HuH-7 (cell line): ENCODE measurements at regions not wholly inside any gene's neighbourhood (a gene's known extent, or its start where the extent isn't known, plus 50 kb on each side); places are given as distances from the start of the nearest gene placed in this dataset.

Source experiments
- DNase-seq: peaks from one replicate; pipeline ENCODE4 v3.0.0; 2011; ENCODE audit warnings: low spot score

- DNase-seq, result no peak
Measured at GRCh38 chr6:134523051-134523450, 205.1 kb upstream of the SGK1 start.

GRCh38 chr6:134521116-134521501 is 203.2 kb upstream of the SGK1 start:
- no peak for DNase-seq

GRCh38 chr6:134520181-134521115 is 202.5 kb upstream of the SGK1 start:
- no peak for DNase-seq

GRCh38 chr6:134519465-134519864 is 201.6 kb upstream of the SGK1 start:
- no peak for DNase-seq

- DNase-seq, result no peak
Measured at GRCh38 chr6:134517868-134518267, 200.0 kb upstream of the SGK1 start.

- no peak for DNase-seq
Measured at GRCh38 chr6:134517145-134517658, 199.3 kb upstream of the SGK1 start.

GRCh38 chr6:134516582-134516981 is 198.7 kb upstream of the SGK1 start:
- DNase-seq, result no peak

- no peak for DNase-seq
Measured at GRCh38 chr6:134515986-134516385, 198.1 kb upstream of the SGK1 start.

- DNase-seq, result no peak
Measured at GRCh38 chr6:134512981-134513391, 195.1 kb upstream of the SGK1 start.

- DNase-seq, result no peak
Measured at GRCh38 chr6:134511984-134512683, 194.2 kb upstream of the SGK1 start.

GRCh38 chr6:134510920-134511319 is 193.0 kb upstream of the SGK1 start:
- DNase-seq, result no peak

- no peak for DNase-seq
Measured at GRCh38 chr6:134510142-134510541, 192.2 kb upstream of the SGK1 start.

GRCh38 chr6:134508862-134509498 is 191.1 kb upstream of the SGK1 start:
- DNase-seq, result no peak

GRCh38 chr6:134506162-134506561 is 188.2 kb upstream of the SGK1 start:
- no peak for DNase-seq

- no peak for DNase-seq
Measured at GRCh38 chr6:134503585-134504281, 185.8 kb upstream of the SGK1 start.

- no peak for DNase-seq
Measured at GRCh38 chr6:134502614-134503549, 185.0 kb upstream of the SGK1 start.

- no peak for DNase-seq
Measured at GRCh38 chr6:134495890-134496248, 178.0 kb upstream of the SGK1 start.

- no peak for DNase-seq
Measured at GRCh38 chr6:134495203-134495889, 177.4 kb upstream of the SGK1 start.

- DNase-seq, result no peak
Measured at GRCh38 chr6:134493789-134494188, 175.9 kb upstream of the SGK1 start.

- no peak for DNase-seq
Measured at GRCh38 chr6:134491477-134491876, 173.6 kb upstream of the SGK1 start.
